Hematopoietic multipotent progenitor cell treated with erythropoietin and hydrocortisone succinate and interleukin-3 and kit ligand, for 8 days (in vitro differentiated cells): ENCODE measurements at regions not wholly inside any gene's neighbourhood (a gene's known extent, or its start where the extent isn't known, plus 50 kb on each side); places are given as distances from the start of the nearest gene placed in this dataset.

ENCODE experiments used
- DNase-seq: peaks from one replicate; pipeline ENCODE4 v3.0.0-alpha.2; 2015

DNA sequence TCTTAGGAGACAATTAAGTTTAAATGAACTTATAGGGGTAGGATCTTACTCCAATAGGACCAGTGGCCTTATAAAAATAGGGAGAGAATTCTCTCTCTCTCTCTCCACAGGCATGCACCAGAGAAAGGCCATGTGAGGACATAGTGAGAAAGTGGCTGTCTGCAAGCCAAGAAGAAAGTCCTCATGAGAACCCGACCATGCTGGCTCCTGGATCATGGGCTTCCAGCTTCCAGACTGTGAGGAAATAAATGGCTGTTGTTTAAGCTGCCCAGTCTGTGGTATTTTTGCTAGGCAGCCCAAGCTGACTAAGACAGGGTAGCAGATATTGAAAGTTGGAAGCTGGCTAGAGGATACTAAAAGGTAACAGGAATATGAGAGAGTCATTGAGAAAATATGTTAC lies 454.0 kb downstream of the NBAS start:
- no peak for DNase-seq

DNA sequence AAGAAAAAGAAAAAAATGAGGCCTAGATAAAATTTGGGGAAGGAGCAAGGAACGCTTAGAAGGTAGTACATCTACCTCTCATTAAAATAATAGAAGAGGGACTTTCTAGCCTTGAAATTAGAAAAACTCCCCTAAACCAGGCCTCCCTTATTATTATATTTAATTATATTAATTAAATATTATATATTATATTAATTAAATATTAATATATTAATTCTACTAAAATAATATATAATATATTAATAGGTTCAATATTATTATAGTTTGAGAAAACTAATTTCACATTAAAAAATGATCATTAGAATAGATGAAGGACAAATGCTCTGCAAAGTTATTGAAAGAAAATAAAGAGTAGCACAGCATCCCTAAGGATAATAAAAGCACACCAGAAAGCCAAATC lies 449.4 kb downstream of the NBAS start:
- no peak for DNase-seq

DNA sequence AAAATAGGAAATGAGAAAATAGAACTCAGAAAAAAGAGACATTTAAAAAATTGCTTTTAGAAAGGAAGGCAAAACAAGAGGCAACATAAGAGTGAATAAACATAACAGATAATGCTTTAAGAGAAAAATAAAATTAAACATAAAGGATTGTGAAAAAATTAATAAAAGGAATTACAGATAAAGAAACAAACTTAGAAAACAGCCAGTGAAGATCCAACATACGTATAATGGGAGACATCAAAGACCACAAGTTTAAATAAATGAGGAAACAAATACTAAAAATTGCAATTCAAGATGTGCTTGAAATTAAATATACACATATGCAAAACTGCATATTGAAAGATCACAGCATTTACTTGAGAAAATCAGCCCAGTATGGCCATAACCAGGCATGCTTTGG lies 448.9 kb downstream of the NBAS start:
- peak; percentile 7 for DNase-seq

DNA sequence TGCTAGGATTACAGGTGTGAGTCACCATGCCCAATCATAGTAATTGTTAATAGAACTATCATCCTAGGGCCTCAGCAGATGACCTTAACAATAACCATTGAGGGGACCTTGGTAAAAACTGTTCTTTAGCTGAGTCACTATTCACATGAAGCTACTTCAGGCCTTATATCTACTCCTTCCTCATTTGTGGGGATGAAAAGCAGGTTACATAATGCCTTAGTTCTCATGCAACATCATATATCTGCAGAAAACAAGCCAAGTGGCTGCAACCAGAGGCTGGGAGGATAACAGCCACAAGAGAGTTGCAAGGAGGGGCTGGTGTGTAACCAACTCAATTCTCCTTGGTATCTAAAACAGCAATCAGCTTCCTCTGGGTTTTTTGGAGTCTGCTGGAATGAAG lies 445.4 kb downstream of the NBAS start:
- peak; percentile 6 for DNase-seq

DNA sequence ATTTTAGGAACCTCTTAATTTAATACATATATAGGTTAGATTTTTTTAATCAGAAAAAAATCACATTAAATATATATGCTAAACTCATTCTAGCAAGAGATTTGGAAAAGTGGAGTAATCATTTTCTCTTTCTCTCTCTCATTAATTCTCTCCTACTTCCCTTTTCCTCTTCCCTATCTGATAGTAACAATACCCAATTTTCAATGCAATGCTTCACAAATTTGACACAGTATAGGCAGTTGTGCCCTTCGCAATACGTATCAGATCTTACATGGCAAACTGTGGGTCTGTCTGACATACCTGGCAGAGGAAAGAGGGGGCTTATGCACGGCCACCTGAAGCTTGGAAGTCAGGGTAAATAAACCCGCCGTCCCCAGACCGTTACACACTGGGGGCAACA lies 444.3 kb downstream of the NBAS start:
- DNase-seq: no peak
